GM19467 (cell line): ENCODE measurements at regions not wholly inside any gene's neighbourhood (a gene's known extent, or its start where the extent isn't known, plus 50 kb on each side); places are given as distances from the start of the nearest gene placed in this dataset.

Source experiments
- ATAC-seq: cut with Tn5 transposase; IDR thresholded peaks from one replicate; pipeline ENCODE4 v1.9.1; 2021; ENCODE audit warnings: mild to moderate bottlenecking, moderate library complexity; ENCODE audit not compliant: unreplicated experiment

- no peak for ATAC-seq
These were observed 169.7 kb upstream of the RAB4A start for GRCh38 chr1:229101011-229101871.

- ATAC-seq, result no peak
These were observed 168.0 kb upstream of the RAB4A start for GRCh38 chr1:229102741-229103391.

- no peak for ATAC-seq
These were observed 166.3 kb upstream of the RAB4A start for GRCh38 chr1:229104654-229105053.

- no peak for ATAC-seq
These were observed 165.8 kb upstream of the RAB4A start for GRCh38 chr1:229105109-229105508.

GRCh38 chr1:229105822-229106525 is 164.9 kb upstream of the RAB4A start:
- no peak for ATAC-seq

GRCh38 chr1:229106526-229107125 is 164.3 kb upstream of the RAB4A start:
- no peak for ATAC-seq

- ATAC-seq, result no peak
These were observed 163.6 kb upstream of the RAB4A start for GRCh38 chr1:229107304-229107815.

- ATAC-seq, result no peak
These were observed 162.9 kb upstream of the RAB4A start for GRCh38 chr1:229107972-229108371.

- no peak for ATAC-seq
These were observed 162.2 kb upstream of the RAB4A start for GRCh38 chr1:229108598-229109201.

- ATAC-seq, result no peak
These were observed 161.6 kb upstream of the RAB4A start for GRCh38 chr1:229109320-229109761.

GRCh38 chr1:229110986-229111385 is 159.9 kb upstream of the RAB4A start:
- ATAC-seq, result no peak

- no peak for ATAC-seq
These were observed 159.1 kb upstream of the RAB4A start for GRCh38 chr1:229111703-229112319.

- no peak for ATAC-seq
These were observed 157.9 kb upstream of the RAB4A start for GRCh38 chr1:229112832-229113548.

- no peak for ATAC-seq
These were observed 156.6 kb upstream of the RAB4A start for GRCh38 chr1:229114315-229114714.

- ATAC-seq, result no peak
These were observed 156.0 kb upstream of the RAB4A start for GRCh38 chr1:229114850-229115365.

- no peak for ATAC-seq
These were observed 154.8 kb upstream of the RAB4A start for GRCh38 chr1:229116114-229116513.

- ATAC-seq, result no peak
These were observed 153.1 kb upstream of the RAB4A start for GRCh38 chr1:229117664-229118300.

GRCh38 chr1:229118477-229119061 is 152.3 kb upstream of the RAB4A start:
- no peak for ATAC-seq
